ACC112 (cell line): ENCODE measurements at regions not wholly inside any gene's neighbourhood (a gene's known extent, or its start where the extent isn't known, plus 50 kb on each side); places are given as distances from the start of the nearest gene placed in this dataset.

ENCODE experiments used
- H2AFZ ChIP-seq: fragments of 200-600 bp; sonication (generic); one replicate; pipeline ENCODE4 v1.6.0; 2017; ENCODE audit warnings: antibody characterized with exemption, low read length; ENCODE audit not compliant: unreplicated experiment
- H3K27ac ChIP-seq: fragments of 200-600 bp; sonication (generic); 2 replicates; pipeline ENCODE4 v1.5.1; 2014; ENCODE audit warnings: low read depth, mild to moderate bottlenecking, antibody characterized with exemption, low read length, moderate library complexity
- H3K27me3 ChIP-seq: fragments of 200-600 bp; sonication (generic); 2 replicates; pipeline ENCODE4 v1.6.1; 2014; ENCODE audit warnings: mild to moderate bottlenecking, antibody characterized with exemption, low read length, moderate library complexity, mixed read lengths; ENCODE audit not compliant: insufficient read depth
- H3K36me3 ChIP-seq: fragments of 200-600 bp; sonication (generic); 2 replicates; pipeline ENCODE4 v1.6.1; 2016; ENCODE audit warnings: mild to moderate bottlenecking, antibody characterized with exemption, low read length, moderate library complexity, mixed read lengths; ENCODE audit not compliant: insufficient read depth
- H3K4me1 ChIP-seq: fragments of 200-600 bp; sonication (generic); one replicate; pipeline ENCODE4 v1.6.1; 2016; ENCODE audit warnings: low read length, mixed read lengths; ENCODE audit not compliant: insufficient read depth, unreplicated experiment, control insufficient read depth
- H3K4me3 ChIP-seq: fragments of 200-600 bp; sonication (generic); 2 replicates; pipeline ENCODE4 v1.5.1; 2014; ENCODE audit warnings: mild to moderate bottlenecking, low read depth, low read length
- H3K79me2 ChIP-seq: fragments of 200-600 bp; sonication (generic); one replicate; pipeline ENCODE4 v1.6.0; 2016; ENCODE audit warnings: low read length; ENCODE audit not compliant: control insufficient read depth, unreplicated experiment, insufficient read depth

DNA sequence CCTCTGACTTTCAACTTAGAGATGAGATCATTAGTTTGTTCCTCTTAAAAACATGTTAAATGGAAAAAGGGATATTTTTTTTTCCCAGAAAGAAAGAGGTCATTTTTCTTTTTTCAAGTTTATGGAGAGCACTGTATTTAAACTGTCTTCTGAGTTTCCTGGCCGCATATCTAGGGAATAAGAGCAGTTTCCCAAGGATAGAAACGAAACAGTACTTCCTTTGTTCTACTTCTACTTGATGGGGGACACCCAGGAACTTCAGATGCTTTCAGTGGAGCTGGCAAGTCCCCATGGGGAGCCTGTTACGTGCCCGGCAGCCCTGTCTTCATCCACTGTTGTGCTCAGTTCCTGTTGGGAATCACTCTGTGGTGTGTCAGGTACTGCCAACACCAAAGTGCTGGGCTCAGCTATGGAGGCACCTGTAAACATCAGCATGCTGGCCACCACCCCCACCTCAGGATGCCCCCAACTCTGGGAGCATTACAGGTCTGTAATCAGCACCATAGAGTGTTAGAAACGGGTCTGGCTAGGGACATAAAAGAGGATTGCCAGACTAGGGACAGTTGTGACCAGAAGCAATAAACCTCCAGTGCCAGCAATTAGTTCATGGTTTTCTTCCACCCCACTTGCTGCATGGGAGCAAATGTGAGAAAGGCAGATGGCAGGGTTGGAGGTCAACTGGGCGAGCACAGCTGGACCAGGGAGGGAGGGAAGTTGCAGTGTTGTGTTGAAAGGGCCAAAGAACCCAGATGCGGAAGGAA, 221.7 kb upstream of the ECI2 start:
- H3K27me3 ChIP-seq = no peaks in the 10 kb centered on the region
- peaks cover 41% of the 10 kb centered on the region for H3K4me1 ChIP-seq
- H3K36me3 ChIP-seq = no peaks in the 10 kb centered on the region
- no peak overlapping the region for H3K4me3 ChIP-seq
- H3K79me2 ChIP-seq = no peaks in the 10 kb centered on the region
- H2AFZ ChIP-seq = peak overlapping the region; percentile 37
- peak overlapping the region; percentile 95; the same call in 1 of the 2 replicates for H3K27ac ChIP-seq

- peaks cover 56% of the 10 kb centered on the region for H3K4me1 ChIP-seq
- no peak overlapping the region for H2AFZ ChIP-seq
- H3K79me2 ChIP-seq = no peaks in the 10 kb centered on the region
- peak overlapping the region; percentile 95 for H3K27ac ChIP-seq
- no peaks in the 10 kb centered on the region for H3K27me3 ChIP-seq
- H3K4me3 ChIP-seq = no peak overlapping the region
- no peaks in the 10 kb centered on the region for H3K36me3 ChIP-seq
These were observed 219.9 kb upstream of the ECI2 start for GRCh38 chr6:4355241-4355640.

DNA sequence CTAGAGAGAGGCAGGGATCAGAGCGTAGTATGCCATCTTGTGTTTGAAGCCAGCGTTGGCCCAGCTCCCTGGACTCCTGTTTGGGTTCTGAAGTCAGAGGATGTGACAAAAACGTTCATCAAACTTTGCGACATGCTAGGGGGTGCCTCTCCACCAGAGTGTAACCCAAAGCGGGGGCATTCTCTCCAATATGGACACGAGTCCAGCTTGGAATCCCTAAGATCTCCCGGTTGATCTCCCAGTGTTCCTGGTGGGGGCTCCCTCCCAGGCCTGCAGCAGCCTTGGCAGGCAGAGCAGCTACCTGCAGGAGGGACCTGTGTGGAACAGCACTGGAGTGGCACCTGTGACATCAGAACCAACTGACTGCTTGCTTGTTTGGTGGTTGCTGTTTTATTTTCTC, 218.8 kb upstream of the ECI2 start:
- no peak overlapping the region for H3K4me3 ChIP-seq
- H2AFZ ChIP-seq = no peak overlapping the region
- H3K27me3 ChIP-seq = no peaks in the 10 kb centered on the region
- H3K4me1 ChIP-seq = peaks cover 49% of the 10 kb centered on the region
- H3K36me3 ChIP-seq = no peaks in the 10 kb centered on the region
- H3K79me2 ChIP-seq = no peaks in the 10 kb centered on the region
- peak overlapping the region; percentile 95 for H3K27ac ChIP-seq

GRCh38 chr6:4352731-4353130, 217.4 kb upstream of the ECI2 start:
- H3K79me2 ChIP-seq = no peaks in the 10 kb centered on the region
- H3K27me3 ChIP-seq = no peaks in the 10 kb centered on the region
- H3K4me3 ChIP-seq = no peak overlapping the region
- peaks cover 42% of the 10 kb centered on the region for H3K4me1 ChIP-seq
- peak overlapping the region; percentile 95 for H3K27ac ChIP-seq
- H3K36me3 ChIP-seq = no peaks in the 10 kb centered on the region
- H2AFZ ChIP-seq = no peak overlapping the region

DNA sequence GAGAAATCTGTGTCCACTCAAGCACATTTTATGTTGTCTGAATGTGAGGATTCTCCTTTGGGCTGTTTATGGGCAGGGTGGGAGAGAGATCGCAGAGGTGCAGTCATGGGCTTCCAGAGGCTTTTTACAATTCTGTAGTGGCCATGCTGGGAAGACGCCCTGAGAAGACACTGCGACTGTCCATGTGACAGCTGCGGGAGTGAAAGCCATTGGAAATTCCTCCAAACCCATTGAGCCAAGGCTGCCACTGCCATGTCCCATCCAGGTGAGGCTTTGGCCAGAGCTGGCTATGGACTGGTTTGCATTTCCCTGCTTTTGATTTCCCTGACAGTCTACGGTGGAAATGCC, 216.9 kb upstream of the ECI2 start:
- no peaks in the 10 kb centered on the region for H3K79me2 ChIP-seq
- H3K36me3 ChIP-seq = no peaks in the 10 kb centered on the region
- H3K27me3 ChIP-seq = no peaks in the 10 kb centered on the region
- H2AFZ ChIP-seq = peak overlapping the region; percentile 6
- H3K27ac ChIP-seq = peak overlapping the region; percentile 95
- peak overlapping the region; percentile 36; the same call in 1 of the 2 replicates for H3K4me3 ChIP-seq
- peaks cover 42% of the 10 kb centered on the region for H3K4me1 ChIP-seq

DNA sequence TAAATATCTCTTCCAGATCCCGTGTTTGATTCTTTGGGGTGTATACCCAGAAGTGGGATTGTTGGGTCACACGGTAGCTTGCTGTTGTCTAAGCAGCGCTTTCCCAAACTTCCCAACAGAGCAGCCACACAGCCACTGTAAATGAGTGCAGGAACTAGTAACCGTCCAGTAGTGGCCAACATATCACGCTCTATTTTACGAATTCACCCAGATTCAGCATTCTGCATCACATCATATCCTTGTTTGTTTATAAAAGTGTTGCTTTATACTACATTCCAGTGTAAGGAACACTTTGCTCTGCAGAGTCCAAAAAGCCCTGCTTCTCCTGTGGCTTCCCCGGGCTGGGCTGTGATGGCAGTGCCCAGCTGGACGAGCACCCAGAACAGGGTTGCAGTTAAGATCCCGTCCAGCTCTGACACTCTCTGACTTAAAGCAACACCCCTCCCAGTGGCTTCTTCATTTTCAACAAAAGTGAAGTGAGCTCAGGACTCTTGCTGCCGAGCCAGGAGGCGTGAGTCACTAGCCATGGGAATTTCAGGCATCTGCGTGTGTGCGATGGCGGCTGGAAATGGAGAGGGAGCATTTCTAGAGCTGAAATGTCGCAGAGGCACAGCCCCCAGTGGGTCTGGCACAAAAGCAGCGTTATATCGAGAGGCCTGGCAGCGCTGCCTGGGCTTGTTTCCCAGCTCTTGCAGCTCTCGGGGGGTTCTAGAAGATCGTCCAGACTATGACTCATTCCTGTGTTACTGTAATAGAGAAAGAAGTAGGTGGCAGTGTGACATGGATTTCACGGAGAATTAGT, 216.3 kb upstream of the ECI2 start:
- peaks cover 42% of the 10 kb centered on the region for H3K4me1 ChIP-seq
- no peaks in the 10 kb centered on the region for H3K36me3 ChIP-seq
- no peaks in the 10 kb centered on the region for H3K27me3 ChIP-seq
- H3K27ac ChIP-seq = peak overlapping the region; percentile 95
- no peaks in the 10 kb centered on the region for H3K79me2 ChIP-seq
- H2AFZ ChIP-seq = peak overlapping the region; percentile 6
- H3K4me3 ChIP-seq = peak overlapping the region; percentile 36

- Histone ChIP-seq H3K36me3 (no peaks in the 10 kb centered on the region), H2AFZ (no peak overlapping the region), H3K27me3 (no peaks in the 10 kb centered on the region), H3K4me1 (peaks cover 42% of the 10 kb centered on the region), H3K27ac (peak overlapping the region; percentile 95), H3K4me3 (peak overlapping the region; percentile 36), H3K79me2 (no peaks in the 10 kb centered on the region)
These were observed 215.5 kb upstream of the ECI2 start for GRCh38 chr6:4350567-4351519.

DNA sequence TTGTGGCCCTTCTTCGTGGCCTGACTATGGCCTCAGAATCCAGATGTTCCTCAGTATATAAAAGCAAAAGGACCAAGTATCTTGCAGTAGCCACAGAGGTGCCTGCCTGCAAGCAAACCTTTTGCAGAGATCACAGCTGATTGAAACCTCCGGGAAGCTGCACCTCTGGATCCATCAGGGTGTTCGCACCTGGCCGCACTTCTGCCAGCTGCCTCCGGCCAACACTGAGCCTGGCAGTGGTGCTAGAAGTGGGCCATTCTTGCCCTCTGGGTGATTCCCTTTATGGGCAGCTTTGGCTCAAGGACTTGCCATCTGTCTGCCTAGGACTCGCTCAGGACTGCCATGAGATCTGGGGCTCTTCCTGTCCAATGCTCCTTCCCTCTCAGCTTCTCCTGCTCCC, 214.6 kb upstream of the ECI2 start:
- no peaks in the 10 kb centered on the region for H3K36me3 ChIP-seq
- H3K27ac ChIP-seq = peak overlapping the region; percentile 8; the same call in 1 of the 2 replicates
- no peaks in the 10 kb centered on the region for H3K27me3 ChIP-seq
- H3K4me1 ChIP-seq = peaks cover 35% of the 10 kb centered on the region
- no peak overlapping the region for H2AFZ ChIP-seq
- H3K4me3 ChIP-seq = no peak overlapping the region
- no peaks in the 10 kb centered on the region for H3K79me2 ChIP-seq

DNA sequence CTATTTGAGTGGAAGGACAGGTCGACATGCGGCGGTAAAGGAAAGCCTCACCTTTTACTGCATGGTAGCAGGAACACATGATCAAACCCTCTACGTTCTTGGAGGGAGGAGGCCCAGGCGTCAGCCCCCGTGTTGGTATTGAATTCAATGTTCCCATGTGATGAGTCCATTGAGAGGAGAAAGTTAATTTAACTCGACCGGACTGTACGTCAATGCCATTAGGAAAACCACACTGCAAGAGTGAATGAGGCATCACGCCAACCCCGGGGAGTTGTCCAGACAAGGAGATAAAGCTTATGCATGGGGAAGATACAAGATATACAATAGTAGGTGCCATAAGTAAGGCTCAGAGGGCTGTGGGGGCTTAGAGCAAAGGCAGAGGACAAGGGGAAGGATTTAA, 213.9 kb upstream of the ECI2 start:
- peaks cover 30% of the 10 kb centered on the region for H3K4me1 ChIP-seq
- no peak overlapping the region for H3K27ac ChIP-seq
- no peaks in the 10 kb centered on the region for H3K79me2 ChIP-seq
- no peaks in the 10 kb centered on the region for H3K27me3 ChIP-seq
- H3K36me3 ChIP-seq = no peaks in the 10 kb centered on the region
- no peak overlapping the region for H2AFZ ChIP-seq
- H3K4me3 ChIP-seq = no peak overlapping the region

DNA sequence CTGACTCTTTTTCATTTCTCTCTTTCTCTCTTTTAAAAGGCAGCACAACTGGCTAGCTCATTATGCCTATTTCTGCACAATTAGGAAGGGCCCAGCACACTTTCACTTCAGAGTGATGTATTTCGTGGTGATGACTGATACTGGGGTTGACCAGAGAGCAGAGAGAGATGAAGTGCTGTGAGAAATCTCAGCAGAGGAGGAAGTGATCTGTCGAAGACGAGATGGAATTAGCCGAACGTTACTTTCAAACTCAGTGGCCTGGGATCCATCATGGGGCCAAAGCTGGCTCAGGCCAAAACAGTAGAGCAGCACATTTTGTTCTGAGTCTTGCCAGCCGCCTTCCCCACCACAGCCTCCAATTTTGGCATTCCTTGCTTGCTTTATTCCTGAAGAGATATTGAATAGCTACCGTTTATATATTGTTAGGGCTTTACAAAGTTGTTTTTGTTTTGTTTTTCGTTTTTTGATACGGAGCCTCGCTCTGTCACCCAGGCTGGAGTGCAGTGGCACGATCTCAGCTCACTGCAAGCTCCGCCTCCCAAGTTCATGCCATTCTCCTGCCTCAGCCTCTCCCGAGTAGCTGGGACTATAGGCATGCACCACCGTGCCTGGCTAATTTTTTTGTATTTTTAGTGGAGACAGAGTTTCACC, 213.2 kb upstream of the ECI2 start:
- H3K4me1 ChIP-seq = peaks cover 24% of the 10 kb centered on the region
- H3K36me3 ChIP-seq = no peaks in the 10 kb centered on the region
- no peaks in the 10 kb centered on the region for H3K27me3 ChIP-seq
- H2AFZ ChIP-seq = no peak overlapping the region
- no peaks in the 10 kb centered on the region for H3K79me2 ChIP-seq
- no peak overlapping the region for H3K27ac ChIP-seq
- H3K4me3 ChIP-seq = no peak overlapping the region
